Endothelial cell of umbilical vein (primary cell): ENCODE measurements at regions not wholly inside any gene's neighbourhood (a gene's known extent, or its start where the extent isn't known, plus 50 kb on each side); places are given as distances from the start of the nearest gene placed in this dataset.

ENCODE experiments used
- FOS ChIP-seq: IDR thresholded peaks from 2 replicates; pipeline ENCODE4 v1.6.1; 2011; ENCODE audit warnings: mild to moderate bottlenecking, low read length, moderate library complexity, borderline replicate concordance; ENCODE audit not compliant: insufficient read depth
- GATA2 ChIP-seq: IDR thresholded peaks from 2 replicates; pipeline ENCODE4 v1.7.0; 2011; ENCODE audit warnings: low read depth, mild to moderate bottlenecking, moderate library complexity, mixed read lengths, low read length; ENCODE audit not compliant: insufficient read length, insufficient read depth
- JUN ChIP-seq: IDR thresholded peaks from 2 replicates; pipeline ENCODE4 v1.6.1; 2011; ENCODE audit warnings: borderline replicate concordance, low read depth; ENCODE audit not compliant: insufficient read length, insufficient read depth
- MYC ChIP-seq: IDR thresholded peaks from one replicate; pipeline ENCODE4 v1.6.1; 2011; ENCODE audit warnings: mild to moderate bottlenecking, low read depth, low read length
- POLR2A ChIP-seq: IDR thresholded peaks from 2 replicates; pipeline ENCODE4 v1.6.1; 2012; ENCODE audit warnings: low read depth, mild to moderate bottlenecking, control low read depth, low read length
- POLR2AphosphoS5 ChIP-seq: IDR thresholded peaks from 2 replicates; pipeline ENCODE4 v1.6.1; 2012; ENCODE audit warnings: low read depth, mild to moderate bottlenecking, control low read depth, low read length, moderate library complexity; ENCODE audit not compliant: insufficient read depth
- TF ChIP-seq, protein P1 (sequence below), 2 donors: IDR thresholded peaks; 1 replicate in 1 of 2; 2 replicates in 1 of 2; pipeline ENCODE4 v1.5.1; 2011; ENCODE audit warnings: low read length in 2 of 2, mild to moderate bottlenecking in 2 of 2, moderate library complexity in 2 of 2, control low read depth in 1 of 2, inconsistent platforms in 1 of 2, low read depth in 1 of 2; ENCODE audit not compliant: insufficient read depth in 1 of 2; ENCODE audit errors: extremely low read depth in 1 of 2
- TF ChIP-seq, protein P2 (sequence below): IDR thresholded peaks from 2 replicates; pipeline ENCODE4 v1.6.1; 2011; ENCODE audit not compliant: insufficient read depth, insufficient read length

DNA sequence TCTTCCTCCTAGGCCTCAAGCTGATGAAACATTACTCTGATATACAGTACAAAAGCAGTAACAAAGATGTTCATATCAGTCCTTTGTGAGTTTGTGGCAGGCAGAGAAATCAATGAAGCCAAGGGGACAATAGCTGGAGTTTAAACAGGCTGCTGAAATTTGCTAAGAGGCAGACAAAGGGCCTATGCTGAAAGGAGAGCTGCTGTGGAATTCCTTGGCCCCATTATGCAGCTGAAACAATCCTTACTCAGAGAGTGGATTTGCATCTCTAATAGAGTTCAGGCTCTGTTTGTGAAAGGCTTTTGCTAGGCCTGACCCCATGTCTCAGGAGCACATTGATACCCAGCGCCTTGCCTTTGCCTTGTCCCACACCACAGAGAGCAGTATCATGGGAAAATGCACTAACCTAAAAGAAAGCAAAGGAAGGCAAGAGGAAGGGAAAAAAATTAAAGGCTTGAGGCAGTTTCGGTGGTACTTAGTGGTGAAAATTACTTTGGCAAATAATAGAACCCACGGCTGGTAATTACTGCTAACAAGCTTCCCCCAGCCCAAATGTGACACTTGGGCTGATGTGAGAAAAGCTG lies 195.0 kb upstream of the EPHA3 start:
- TF ChIP-seq, protein P1, sequence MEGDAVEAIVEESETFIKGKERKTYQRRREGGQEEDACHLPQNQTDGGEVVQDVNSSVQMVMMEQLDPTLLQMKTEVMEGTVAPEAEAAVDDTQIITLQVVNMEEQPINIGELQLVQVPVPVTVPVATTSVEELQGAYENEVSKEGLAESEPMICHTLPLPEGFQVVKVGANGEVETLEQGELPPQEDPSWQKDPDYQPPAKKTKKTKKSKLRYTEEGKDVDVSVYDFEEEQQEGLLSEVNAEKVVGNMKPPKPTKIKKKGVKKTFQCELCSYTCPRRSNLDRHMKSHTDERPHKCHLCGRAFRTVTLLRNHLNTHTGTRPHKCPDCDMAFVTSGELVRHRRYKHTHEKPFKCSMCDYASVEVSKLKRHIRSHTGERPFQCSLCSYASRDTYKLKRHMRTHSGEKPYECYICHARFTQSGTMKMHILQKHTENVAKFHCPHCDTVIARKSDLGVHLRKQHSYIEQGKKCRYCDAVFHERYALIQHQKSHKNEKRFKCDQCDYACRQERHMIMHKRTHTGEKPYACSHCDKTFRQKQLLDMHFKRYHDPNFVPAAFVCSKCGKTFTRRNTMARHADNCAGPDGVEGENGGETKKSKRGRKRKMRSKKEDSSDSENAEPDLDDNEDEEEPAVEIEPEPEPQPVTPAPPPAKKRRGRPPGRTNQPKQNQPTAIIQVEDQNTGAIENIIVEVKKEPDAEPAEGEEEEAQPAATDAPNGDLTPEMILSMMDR (IDR thresholded peaks at IDR 0.05; ENCODE audit: extremely low read depth in 1 of 2, insufficient read depth in 1 of 2, low read depth in 1 of 2, low read length in 2 of 2): no peak
- TF ChIP-seq, protein P2, sequence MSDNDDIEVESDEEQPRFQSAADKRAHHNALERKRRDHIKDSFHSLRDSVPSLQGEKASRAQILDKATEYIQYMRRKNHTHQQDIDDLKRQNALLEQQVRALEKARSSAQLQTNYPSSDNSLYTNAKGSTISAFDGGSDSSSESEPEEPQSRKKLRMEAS: no peak
- no peak for TF ChIP-seq FOS
- no peak for TF ChIP-seq MYC
- TF ChIP-seq POLR2A: no peak
- TF ChIP-seq POLR2AphosphoS5: no peak
- no peak for TF ChIP-seq GATA2
- TF ChIP-seq JUN: no peak
